ENCODE measurements at regions not wholly inside any gene's neighbourhood (a gene's known extent, or its start where the extent isn't known, plus 50 kb on each side); places are given as distances from the start of the nearest gene placed in this dataset.

DNA sequence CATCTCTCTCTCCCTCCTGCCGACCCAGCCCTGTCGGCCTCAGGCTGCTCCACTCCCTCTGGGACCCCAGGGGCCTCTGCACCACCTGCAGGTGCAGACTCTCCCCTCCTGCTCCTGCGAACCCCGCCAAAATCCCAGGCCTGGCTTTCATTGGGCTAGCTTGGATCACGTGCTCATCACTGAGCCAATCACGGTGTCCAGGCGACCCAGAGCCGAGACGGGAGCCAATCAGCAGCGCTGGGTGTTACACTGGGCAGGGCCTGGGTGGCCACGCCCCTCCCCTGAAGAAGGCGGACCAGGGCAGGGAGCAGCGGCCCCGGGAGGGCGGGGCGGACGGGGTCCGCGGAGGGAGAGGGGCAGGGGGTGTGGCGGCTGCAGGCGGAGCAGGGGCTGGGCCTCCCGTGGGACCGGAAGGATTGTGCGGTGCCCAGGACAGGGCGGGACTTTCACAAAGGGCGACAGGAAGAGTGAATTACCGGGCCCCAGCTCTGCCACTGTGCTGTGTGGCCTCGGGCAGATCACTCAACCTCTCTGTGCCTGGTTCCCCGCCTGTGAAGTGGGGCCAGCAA, 66.6 kb upstream of the FBRSL1 start:
- TF ChIP-seq ZFX (IDR thresholded peaks at IDR 0.05): no peak
- TF ChIP-seq, protein P1, sequence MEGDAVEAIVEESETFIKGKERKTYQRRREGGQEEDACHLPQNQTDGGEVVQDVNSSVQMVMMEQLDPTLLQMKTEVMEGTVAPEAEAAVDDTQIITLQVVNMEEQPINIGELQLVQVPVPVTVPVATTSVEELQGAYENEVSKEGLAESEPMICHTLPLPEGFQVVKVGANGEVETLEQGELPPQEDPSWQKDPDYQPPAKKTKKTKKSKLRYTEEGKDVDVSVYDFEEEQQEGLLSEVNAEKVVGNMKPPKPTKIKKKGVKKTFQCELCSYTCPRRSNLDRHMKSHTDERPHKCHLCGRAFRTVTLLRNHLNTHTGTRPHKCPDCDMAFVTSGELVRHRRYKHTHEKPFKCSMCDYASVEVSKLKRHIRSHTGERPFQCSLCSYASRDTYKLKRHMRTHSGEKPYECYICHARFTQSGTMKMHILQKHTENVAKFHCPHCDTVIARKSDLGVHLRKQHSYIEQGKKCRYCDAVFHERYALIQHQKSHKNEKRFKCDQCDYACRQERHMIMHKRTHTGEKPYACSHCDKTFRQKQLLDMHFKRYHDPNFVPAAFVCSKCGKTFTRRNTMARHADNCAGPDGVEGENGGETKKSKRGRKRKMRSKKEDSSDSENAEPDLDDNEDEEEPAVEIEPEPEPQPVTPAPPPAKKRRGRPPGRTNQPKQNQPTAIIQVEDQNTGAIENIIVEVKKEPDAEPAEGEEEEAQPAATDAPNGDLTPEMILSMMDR (conservative IDR thresholded peaks at IDR 0.05): no peak
- no peak overlapping the region for H3K27ac ChIP-seq

DNA sequence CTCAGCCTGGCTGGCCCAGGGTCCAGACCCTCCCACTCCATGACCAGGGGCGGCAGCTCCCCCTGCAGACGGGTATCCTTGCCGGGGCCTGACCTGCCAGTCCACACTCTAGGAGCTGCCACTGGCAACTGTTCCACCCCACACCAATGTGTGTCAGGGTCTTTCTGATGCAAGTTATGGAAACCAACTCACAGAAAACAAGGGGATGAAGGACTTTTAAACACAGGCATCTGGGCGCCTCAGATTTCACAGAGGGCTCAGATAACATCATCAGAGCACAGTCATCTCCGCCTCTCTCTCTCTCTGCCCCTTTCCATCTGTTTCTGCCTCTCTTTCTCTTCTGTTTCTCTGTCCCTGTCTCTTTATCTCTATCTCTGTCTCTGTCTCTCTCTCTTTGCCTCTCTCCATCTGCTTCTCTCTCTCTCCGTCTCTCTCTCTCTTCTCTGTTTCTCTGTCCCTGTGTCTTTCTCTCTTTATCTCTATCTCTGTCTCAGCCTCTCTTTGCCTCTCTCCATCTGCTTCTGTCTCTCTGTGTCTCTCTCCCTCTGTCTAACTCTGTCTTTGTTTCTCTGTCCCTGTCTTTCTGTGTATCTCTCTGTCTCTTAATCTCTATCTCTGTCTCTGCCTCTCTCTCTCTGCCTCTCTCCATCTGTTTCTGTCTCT, 67.4 kb upstream of the FBRSL1 start:
- no peak overlapping the region for H3K27ac ChIP-seq
- TF ChIP-seq, protein P1 (conservative IDR thresholded peaks at IDR 0.05): no peak
- TF ChIP-seq ZFX (IDR thresholded peaks at IDR 0.05): no peak

GRCh38 chr12:132422040-132422380, 67.9 kb upstream of the FBRSL1 start:
- TF ChIP-seq ZFX (IDR thresholded peaks at IDR 0.05): no peak
- TF ChIP-seq, protein P1 (conservative IDR thresholded peaks at IDR 0.05): no peak
- H3K27ac ChIP-seq: no peak overlapping the region

GRCh38 chr12:132419631-132420246, 70.2 kb upstream of the FBRSL1 start:
- no peak overlapping the region for H3K27ac ChIP-seq
- TF ChIP-seq, protein P1 (conservative IDR thresholded peaks at IDR 0.05): no peak
- TF ChIP-seq ZFX (IDR thresholded peaks at IDR 0.05): no peak

DNA sequence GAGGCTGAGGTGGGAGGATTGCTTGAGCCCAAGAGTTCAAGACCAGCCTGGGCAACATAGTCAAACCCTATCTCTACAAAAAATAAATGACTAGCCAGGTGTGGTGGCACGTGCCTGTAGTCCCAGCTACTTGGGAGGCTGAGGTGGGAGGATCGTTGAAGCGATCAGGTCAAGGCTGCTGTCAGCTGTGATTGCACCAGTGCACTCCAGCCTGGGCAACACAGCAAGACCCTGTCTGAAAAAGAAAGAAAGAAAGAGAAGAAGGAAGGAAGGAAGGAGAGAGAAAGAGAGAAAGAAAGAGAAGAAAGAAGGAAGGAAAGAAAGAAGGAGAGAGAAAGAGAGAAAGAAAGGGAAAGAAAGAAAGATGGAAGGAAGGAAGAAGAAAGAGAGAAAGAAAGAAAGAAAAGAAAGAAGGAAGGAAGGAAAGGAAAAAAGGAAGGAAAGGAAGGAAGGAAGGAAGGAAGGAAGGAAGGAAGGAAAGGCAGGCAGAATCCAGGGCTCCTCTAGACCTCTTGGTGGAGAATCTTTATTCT, 71.5 kb upstream of the FBRSL1 start:
- no peak overlapping the region for H3K27ac ChIP-seq
- TF ChIP-seq ZFX (IDR thresholded peaks at IDR 0.05): no peak

DNA sequence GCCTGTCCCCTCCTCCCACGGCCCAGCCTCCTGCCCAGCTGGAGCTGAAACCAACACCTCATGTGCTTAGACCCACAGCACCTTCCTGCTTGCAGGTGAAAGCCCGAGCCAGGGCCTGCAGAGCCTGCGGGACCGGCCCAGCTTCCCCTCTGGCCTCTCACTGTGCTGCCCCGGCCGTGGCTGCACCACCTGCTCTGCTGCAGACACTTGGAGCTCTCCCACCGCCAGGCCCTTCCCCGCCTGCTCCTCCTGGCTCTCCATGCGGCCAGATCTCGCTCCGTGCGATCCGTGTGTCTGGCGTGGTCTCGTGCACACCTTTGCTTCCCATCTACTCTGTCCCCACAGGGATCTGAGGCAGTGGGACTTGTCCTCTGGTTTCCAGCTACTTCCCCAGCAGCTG, 72.2 kb upstream of the FBRSL1 start:
- no peak overlapping the region for H3K27ac ChIP-seq
- no peak for TF ChIP-seq ZFX (IDR thresholded peaks at IDR 0.05)
- TF ChIP-seq, protein P1 (conservative IDR thresholded peaks at IDR 0.05): no peak

DNA sequence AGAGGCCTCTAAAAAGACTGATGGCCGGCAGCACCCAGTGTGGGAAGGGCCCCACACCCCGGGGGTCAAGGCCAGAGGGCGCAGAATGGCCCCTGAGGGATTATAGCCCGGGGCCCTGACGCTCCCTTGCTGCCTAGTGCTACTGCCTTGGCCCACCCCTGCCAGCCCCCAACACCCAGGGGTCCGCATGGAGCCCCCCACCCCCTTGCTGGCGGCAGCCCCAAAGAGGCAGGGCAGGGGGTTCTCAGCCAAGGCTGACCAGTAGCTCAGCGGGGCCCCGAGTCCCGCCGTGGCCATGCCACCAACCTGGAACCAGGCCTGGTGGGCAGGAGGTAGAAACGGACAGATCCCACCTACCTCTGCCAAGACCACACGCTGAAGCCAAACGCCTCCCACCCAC, 73.1 kb upstream of the FBRSL1 start:
- no peak overlapping the region for H3K27ac ChIP-seq
- no peak for TF ChIP-seq ZFX (IDR thresholded peaks at IDR 0.05)
- TF ChIP-seq, protein P1 (conservative IDR thresholded peaks at IDR 0.05): no peak

Measured in C4-2B (cell line).